ENCODE measurements at regions not wholly inside any gene's neighbourhood (a gene's known extent, or its start where the extent isn't known, plus 50 kb on each side); places are given as distances from the start of the nearest gene placed in this dataset.

GRCh38 chr10:43727935-43728334, 79.3 kb upstream of the ZNF32 start:
- no peaks in the 10 kb centered on the region for H3K27me3 ChIP-seq
- ATAC-seq (no peak), DNase-seq (no peak)
- intact Hi-C loops (cut with DNase I): no loop called here
- no peaks in the 10 kb centered on the region for H3K36me3 ChIP-seq
- peaks cover 0 to 54% of the 10 kb centered on the region in 2 donors for H3K9me3 ChIP-seq
- H3K4me3 ChIP-seq: no peak overlapping the region
- TF ChIP-seq CTCF (IDR thresholded peaks at IDR 0.05): no peak
- no peak overlapping the region for H3K27ac ChIP-seq
- no peaks in the 10 kb centered on the region for H3K4me1 ChIP-seq

DNA sequence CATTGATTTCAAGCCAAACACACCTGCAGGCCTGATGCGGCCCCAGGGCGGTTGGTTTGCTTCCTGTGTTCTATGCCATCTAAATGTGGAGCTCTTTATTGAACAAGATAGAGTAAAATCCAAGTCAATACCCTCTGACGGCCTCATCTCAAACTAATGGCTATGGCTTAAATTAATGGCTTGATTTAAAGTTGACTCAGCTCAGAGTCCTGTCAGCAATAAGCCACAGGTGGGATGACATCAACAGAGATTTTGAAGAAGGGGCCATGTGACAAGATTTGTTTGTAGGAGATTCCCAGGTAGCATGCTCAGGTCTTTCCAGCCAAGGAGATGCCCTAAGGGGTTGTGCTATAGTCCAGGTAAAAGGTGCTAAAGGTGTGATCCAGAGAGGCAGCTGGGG, 66.7 kb upstream of the ZNF32 start:
- Histone ChIP-seq H3K4me1 (no peaks in the 10 kb centered on the region), H3K27me3 (no peaks in the 10 kb centered on the region), H3K4me3 (no peak overlapping the region), H3K36me3 (no peaks in the 10 kb centered on the region), H3K9me3 (no peaks in the 10 kb centered on the region), H3K27ac (no peak overlapping the region)
- DNase-seq: peak in 1 of 4 donors; percentile 59
- ATAC-seq: no peak
- intact Hi-C loops (cut with DNase I): no loop called here
- TF ChIP-seq CTCF (IDR thresholded peaks at IDR 0.05): no peak

GRCh38 chr10:43712821-43713584, 64.3 kb upstream of the ZNF32 start:
- ATAC-seq: no peak
- Histone ChIP-seq H3K4me1 (peaks cover 0 to 2% of the 10 kb centered on the region in 2 donors), H3K9me3 (no peaks in the 10 kb centered on the region), H3K27me3 (no peaks in the 10 kb centered on the region), H3K4me3 (no peak overlapping the region), H3K27ac (no peak overlapping the region), H3K36me3 (no peaks in the 10 kb centered on the region)
- TF ChIP-seq CTCF (IDR thresholded peaks at IDR 0.05): no peak
- DNase-seq: no peak
- intact Hi-C loops (cut with DNase I): no loop called here

GRCh38 chr10:43710772-43711471, 62.2 kb upstream of the ZNF32 start:
- H3K27ac ChIP-seq: no peak overlapping the region
- no peak overlapping the region for H3K4me3 ChIP-seq
- no peak for DNase-seq
- no peaks in the 10 kb centered on the region for H3K36me3 ChIP-seq
- no peak for TF ChIP-seq CTCF (IDR thresholded peaks at IDR 0.05)
- no peaks in the 10 kb centered on the region for H3K27me3 ChIP-seq
- ATAC-seq: no peak
- no peaks in the 10 kb centered on the region for H3K9me3 ChIP-seq
- peaks cover 0 to 2% of the 10 kb centered on the region in 2 donors for H3K4me1 ChIP-seq
- intact Hi-C loops (cut with DNase I): no loop called here

GRCh38 chr10:43708262-43708661, 59.6 kb upstream of the ZNF32 start:
- intact Hi-C loops (cut with DNase I): no loop called here
- H3K9me3 ChIP-seq: no peaks in the 10 kb centered on the region
- H3K36me3 ChIP-seq: no peaks in the 10 kb centered on the region
- DNase-seq (no peak), ATAC-seq (no peak)
- TF ChIP-seq CTCF (IDR thresholded peaks at IDR 0.05): no peak
- H3K4me3 ChIP-seq: no peak overlapping the region
- peak overlapping the region; percentile 5 to 69 for H3K27ac ChIP-seq
- H3K27me3 ChIP-seq: no peaks in the 10 kb centered on the region
- peaks cover 0 to 2% of the 10 kb centered on the region in 2 donors for H3K4me1 ChIP-seq
